Activated naive CD4-positive, alpha-beta T cell treated with anti-CD3 and anti-CD28 coated beads, Interleukin-2, amount 50 U/mL, for 72 hours (primary cell): ENCODE measurements at regions not wholly inside any gene's neighbourhood (a gene's known extent, or its start where the extent isn't known, plus 50 kb on each side); places are given as distances from the start of the nearest gene placed in this dataset.
"Not testable (repeated sequence)": the region's sequence is repeated elsewhere in the genome, so short reads cannot be mapped to it uniquely, and the experiment has no call there.

Experiments
- ATAC-seq, 2 donors: fragments of 150-1000 bp; cut with Tn5 transposase; 2 replicates each; pipeline ENCODE4 v1.10.0; 2021; ENCODE audit warnings: mild to moderate bottlenecking in 2 of 2, moderate library complexity in 2 of 2
- DNase-seq, 2 donors: peaks; one replicate each; pipeline ENCODE4 v3.0.0; 2021 to 2022; ENCODE audit warnings: low spot score in 2 of 2
- H3K27ac Mint-ChIP-seq, 2 donors: one replicate each; pipeline ENCODE4 v1.8.0; 2022; ENCODE audit warnings: mild to moderate bottlenecking in 2 of 2, mixed read lengths in 2 of 2
- H3K36me3 Mint-ChIP-seq, 2 donors: one replicate each; pipeline ENCODE4 v1.8.0; 2022; ENCODE audit warnings: mixed read lengths in 2 of 2
- H3K9me3 Mint-ChIP-seq, 2 donors: one replicate each; pipeline ENCODE4 v1.8.0; 2022; ENCODE audit warnings: mixed read lengths in 2 of 2

- not testable (repeated sequence) for H3K36me3 Mint-ChIP-seq, H3K27ac Mint-ChIP-seq, ATAC-seq, DNase-seq
- H3K9me3 Mint-ChIP-seq = peaks cover 4 to 11% of the 10 kb centered on the region in 2 donors
These were observed 276.0 kb upstream of the USP25 start for GRCh38 chr21:15453785-15454184.

GRCh38 chr21:15454931-15455330, 274.9 kb upstream of the USP25 start:
- ATAC-seq, H3K36me3 Mint-ChIP-seq, H3K27ac Mint-ChIP-seq, H3K9me3 Mint-ChIP-seq, DNase-seq: not testable (repeated sequence)

DNA sequence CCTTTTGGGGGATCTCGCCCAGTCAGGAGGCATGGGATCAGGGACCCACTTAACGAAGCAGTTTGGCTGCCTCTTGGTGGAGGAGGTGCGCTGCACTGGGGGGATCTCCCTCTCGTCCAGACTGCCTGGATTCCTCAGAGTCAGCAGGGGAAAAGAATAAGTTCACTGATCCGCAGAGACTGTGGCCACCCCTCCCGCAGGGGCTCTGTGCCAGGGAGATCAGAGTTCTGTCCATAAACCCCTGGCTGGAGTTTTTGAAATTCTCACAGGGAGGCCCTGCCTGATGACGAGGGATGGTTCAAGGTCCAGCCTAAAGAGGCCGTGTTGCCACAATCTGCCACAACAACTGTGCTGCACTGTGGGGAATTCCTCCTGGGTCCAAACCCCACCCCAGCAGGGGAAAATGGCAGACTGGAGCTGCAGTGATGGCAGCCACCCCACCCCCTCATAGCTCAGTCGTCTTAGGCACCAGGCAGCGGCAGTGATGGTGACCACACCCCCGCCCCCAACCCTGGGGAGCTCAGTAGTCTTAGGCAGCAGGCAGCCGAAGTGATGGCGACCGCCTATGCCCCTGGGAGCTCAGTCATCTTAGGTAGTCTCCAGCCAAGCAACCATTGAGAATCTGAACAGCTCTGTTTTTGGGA, 273.8 kb upstream of the USP25 start:
- DNase-seq = no peak
- no peak for ATAC-seq
- peaks cover 0 to 5% of the 10 kb centered on the region in 2 donors for H3K9me3 Mint-ChIP-seq
- no peak overlapping the region for H3K27ac Mint-ChIP-seq
- H3K36me3 Mint-ChIP-seq = no peaks in the 10 kb centered on the region

DNA sequence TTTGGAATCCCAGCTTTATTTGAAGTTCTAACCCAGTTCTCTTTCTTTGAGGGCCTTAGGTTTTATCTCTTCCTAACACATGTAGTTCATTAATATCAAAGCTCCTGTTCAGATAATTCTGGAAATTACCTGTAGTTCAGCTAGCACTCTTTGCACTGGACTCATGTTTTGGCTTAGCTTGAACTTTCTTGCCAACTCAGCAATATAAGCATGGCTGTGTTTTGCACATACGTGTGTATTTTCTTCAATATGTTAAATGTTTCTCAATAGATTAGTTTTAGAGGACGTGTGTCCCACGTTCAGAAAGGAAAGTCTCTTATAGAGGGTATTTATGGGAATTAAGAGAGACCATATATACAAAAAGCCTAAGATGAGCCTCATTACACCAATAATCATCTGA, 271.8 kb upstream of the USP25 start:
- no peak for DNase-seq
- Mint-ChIP-seq H3K36me3 (no peaks in the 10 kb centered on the region), H3K9me3 (no peaks in the 10 kb centered on the region), H3K27ac (no peak overlapping the region)
- no peak for ATAC-seq

DNA sequence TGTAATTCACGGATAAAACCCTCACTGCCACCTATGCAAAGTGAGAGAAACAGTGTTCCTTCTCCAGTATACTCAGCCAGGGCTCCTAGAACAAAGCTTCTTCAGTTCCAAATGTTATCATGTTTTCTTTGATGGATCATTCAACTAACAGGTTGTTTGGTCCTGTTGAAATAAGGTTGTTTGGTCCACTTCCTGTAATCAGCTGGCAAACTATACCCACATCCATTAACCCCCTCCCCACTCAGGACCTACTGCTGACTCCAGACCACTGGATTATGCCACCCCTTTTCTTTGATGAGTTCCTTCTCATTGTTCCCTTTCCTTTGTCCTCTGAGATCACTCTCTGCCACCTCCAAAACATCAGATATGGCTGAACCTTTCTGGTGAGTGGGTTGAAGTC, 267.7 kb upstream of the USP25 start:
- ATAC-seq (no peak), DNase-seq (no peak)
- H3K36me3 Mint-ChIP-seq = no peaks in the 10 kb centered on the region
- H3K27ac Mint-ChIP-seq = no peak overlapping the region
- H3K9me3 Mint-ChIP-seq = peaks cover 0 to 12% of the 10 kb centered on the region in 2 donors

DNA sequence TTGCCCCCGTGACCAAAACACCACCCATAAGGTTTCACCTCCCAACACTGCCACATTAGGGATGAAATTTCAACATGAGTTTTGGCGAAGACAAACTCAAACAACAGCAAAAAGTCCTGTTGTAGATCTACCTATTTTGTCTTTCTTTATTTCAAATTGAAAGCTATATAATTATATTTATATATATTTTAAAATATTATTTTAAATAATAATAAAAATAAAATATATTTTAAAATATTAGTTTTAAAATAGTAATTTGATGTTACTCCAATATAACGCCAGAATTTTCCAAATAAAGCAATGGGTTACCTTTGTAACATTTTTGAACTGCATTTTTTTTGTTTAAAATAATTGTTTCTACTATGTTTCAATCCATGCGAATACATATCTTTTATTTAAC, 263.5 kb upstream of the USP25 start:
- no peak overlapping the region for H3K27ac Mint-ChIP-seq
- ATAC-seq = no peak
- DNase-seq = no peak
- H3K36me3 Mint-ChIP-seq = no peaks in the 10 kb centered on the region
- peaks cover 0 to 12% of the 10 kb centered on the region in 2 donors for H3K9me3 Mint-ChIP-seq

- Mint-ChIP-seq H3K36me3 (no peaks in the 10 kb centered on the region), H3K9me3 (peaks cover 0 to 12% of the 10 kb centered on the region in 2 donors), H3K27ac (no peak overlapping the region)
- DNase-seq (no peak), ATAC-seq (no peak)
These were observed 261.4 kb upstream of the USP25 start for GRCh38 chr21:15468368-15468767.

DNA sequence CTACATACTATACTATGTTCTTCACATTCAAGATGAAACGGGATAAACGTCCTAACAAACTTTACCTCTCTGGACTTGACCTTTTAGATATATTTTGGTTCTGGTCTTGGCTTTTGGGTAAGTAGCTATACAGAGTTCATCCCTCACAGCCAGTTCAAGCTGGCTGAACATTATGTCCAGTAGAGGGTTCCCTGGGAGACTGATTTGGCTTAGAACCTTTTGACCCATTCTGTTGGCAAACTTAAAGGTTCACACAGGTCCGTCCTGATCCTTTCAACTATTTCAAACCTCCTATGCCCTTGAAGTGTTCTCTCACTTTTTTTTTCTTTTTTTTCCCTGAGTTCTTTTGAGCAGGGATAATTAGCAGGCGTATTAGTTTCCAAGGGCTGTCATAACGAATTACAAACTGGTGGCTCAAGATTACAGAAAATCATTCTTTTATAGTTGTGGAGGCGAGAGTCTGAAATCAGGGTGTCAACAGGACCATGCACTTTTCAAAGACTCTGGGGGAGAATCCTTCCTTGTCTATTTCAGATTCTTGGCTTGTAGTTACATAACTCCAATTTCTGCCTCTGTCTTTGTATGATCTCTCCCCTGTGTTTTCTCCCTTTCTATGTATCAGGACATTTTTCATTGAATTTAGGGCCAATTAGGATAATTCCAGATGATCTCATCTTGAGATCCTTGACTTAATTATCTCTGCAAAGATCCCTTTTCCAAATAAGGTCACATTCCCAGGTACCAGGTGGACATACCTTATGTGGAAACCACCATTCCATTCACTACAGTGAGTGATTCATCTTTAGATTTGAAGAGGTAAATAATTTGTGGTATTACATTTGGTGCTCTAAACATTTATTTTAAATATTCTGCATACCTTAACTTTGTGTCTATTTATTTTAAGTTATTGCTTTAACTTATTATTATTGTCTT, 257.4 kb upstream of the USP25 start:
- ATAC-seq = no peak
- no peak for DNase-seq
- H3K27ac Mint-ChIP-seq = no peak overlapping the region
- peaks cover 4 to 13% of the 10 kb centered on the region in 2 donors for H3K36me3 Mint-ChIP-seq
- H3K9me3 Mint-ChIP-seq = peaks cover 8 to 15% of the 10 kb centered on the region in 2 donors

DNA sequence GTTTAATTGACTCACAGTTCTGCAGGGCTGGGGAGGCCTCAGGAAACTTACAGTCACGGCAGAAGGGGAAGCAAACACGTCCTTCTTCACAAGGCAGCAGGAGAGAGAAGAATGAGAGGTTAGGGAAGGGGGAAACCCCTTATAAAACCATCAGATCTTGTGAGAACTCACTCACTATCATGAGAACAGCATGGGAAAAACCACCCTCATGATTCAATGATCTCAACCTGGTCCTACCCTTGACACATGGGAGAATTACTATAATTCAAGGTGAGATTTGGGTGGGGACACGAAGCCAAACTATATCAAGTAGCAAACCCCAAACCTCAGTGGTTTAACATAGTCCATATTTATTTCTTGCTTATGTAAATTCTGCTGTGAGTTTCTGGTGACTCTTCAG, 252.0 kb upstream of the USP25 start:
- H3K27ac Mint-ChIP-seq, DNase-seq: not testable (repeated sequence)
- ATAC-seq = peak in 1 of 2 donors; percentile 83
- Mint-ChIP-seq H3K9me3 (peaks cover 16 to 30% of the 10 kb centered on the region in 2 donors), H3K36me3 (peaks cover 4 to 32% of the 10 kb centered on the region in 2 donors)

GRCh38 chr21:15480160-15480559, 249.6 kb upstream of the USP25 start:
- DNase-seq (no peak), ATAC-seq (peak; percentile 23 to 72)
- peak overlapping the region in 1 of 2 donors; percentile 1 for H3K27ac Mint-ChIP-seq
- peaks cover 4 to 32% of the 10 kb centered on the region in 2 donors for H3K36me3 Mint-ChIP-seq
- H3K9me3 Mint-ChIP-seq = peaks cover 16 to 27% of the 10 kb centered on the region in 2 donors

- DNase-seq (peak; percentile 74 to 82), ATAC-seq (peak; percentile 94 to 97)
- Mint-ChIP-seq H3K9me3 (peaks cover 0 to 7% of the 10 kb centered on the region in 2 donors), H3K36me3 (peaks cover 0 to 10% of the 10 kb centered on the region in 2 donors), H3K27ac (no peak overlapping the region)
These were observed 246.5 kb upstream of the USP25 start for GRCh38 chr21:15483138-15483780.

DNA sequence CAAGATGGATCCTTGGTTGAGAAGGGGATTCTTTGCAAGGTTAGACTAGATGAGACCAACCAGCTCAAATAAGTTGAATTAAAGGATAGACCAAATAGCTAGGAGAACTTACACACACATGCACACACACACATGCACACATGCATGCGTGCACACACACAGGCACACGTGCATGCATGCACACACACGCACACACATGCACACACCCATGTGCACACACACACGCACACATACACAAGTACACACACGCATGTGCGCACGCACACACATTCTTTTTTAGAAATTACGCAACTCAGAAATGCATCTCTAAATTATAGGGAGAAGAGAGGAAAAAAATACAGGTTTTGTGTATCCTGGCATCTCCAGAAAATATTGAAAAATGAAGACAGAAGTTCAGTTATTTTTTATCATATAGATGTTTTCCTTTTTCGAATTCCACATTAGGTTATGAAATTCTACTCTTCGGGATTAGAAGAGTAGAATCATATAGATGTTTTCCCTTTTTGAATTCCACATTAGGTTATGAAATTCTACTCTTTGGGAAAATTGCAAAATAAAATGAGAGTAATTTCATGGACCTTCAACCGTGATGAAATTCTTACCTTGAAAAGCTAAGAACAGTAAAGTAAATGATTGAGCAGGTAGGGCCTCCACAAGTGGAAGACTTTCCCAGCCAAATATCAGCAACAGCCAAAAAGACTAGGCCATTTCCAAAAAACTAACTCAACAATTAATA, 243.2 kb upstream of the USP25 start:
- H3K27ac Mint-ChIP-seq = no peak overlapping the region
- H3K9me3 Mint-ChIP-seq = no peaks in the 10 kb centered on the region
- ATAC-seq (no peak), DNase-seq (no peak)
- H3K36me3 Mint-ChIP-seq = no peaks in the 10 kb centered on the region

- no peak overlapping the region for H3K27ac Mint-ChIP-seq
- no peak for ATAC-seq
- no peaks in the 10 kb centered on the region for H3K36me3 Mint-ChIP-seq
- H3K9me3 Mint-ChIP-seq = no peaks in the 10 kb centered on the region
- DNase-seq = no peak
These were observed 242.6 kb upstream of the USP25 start for GRCh38 chr21:15487196-15487550.

GRCh38 chr21:15491100-15491499, 238.7 kb upstream of the USP25 start:
- ATAC-seq (no peak), DNase-seq (no peak)
- no peaks in the 10 kb centered on the region for H3K36me3 Mint-ChIP-seq
- no peak overlapping the region for H3K27ac Mint-ChIP-seq
- no peaks in the 10 kb centered on the region for H3K9me3 Mint-ChIP-seq

- no peak for ATAC-seq
- Mint-ChIP-seq H3K36me3 (no peaks in the 10 kb centered on the region), H3K27ac (no peak overlapping the region), H3K9me3 (no peaks in the 10 kb centered on the region)
- no peak for DNase-seq
These were observed 236.1 kb upstream of the USP25 start for GRCh38 chr21:15493646-15494045.

GRCh38 chr21:15494481-15494880, 235.3 kb upstream of the USP25 start:
- H3K36me3 Mint-ChIP-seq = no peaks in the 10 kb centered on the region

GRCh38 chr21:15495965-15496364, 233.8 kb upstream of the USP25 start:
- ATAC-seq (no peak), DNase-seq (no peak)
- Mint-ChIP-seq H3K36me3 (no peaks in the 10 kb centered on the region), H3K27ac (no peak overlapping the region), H3K9me3 (peaks cover 0 to 3% of the 10 kb centered on the region in 2 donors)

More at GRCh38 chr21:15494481-15494880, 235.3 kb upstream of the USP25 start:
- no peak for ATAC-seq
- DNase-seq = no peak
- Mint-ChIP-seq H3K27ac (no peak overlapping the region), H3K9me3 (no peaks in the 10 kb centered on the region)
